Neutrophil (primary cell): ENCODE measurements at regions not wholly inside any gene's neighbourhood (a gene's known extent, or its start where the extent isn't known, plus 50 kb on each side); places are given as distances from the start of the nearest gene placed in this dataset.

Source experiments
- H3K27ac ChIP-seq: fragments of 200-600 bp; sonication (generic); 2 replicates; pipeline ENCODE4 v1.5.1; 2016; ENCODE audit warnings: mild to moderate bottlenecking, moderate library complexity
- H3K27me3 ChIP-seq: fragments of 200-600 bp; sonication (generic); 2 replicates; pipeline ENCODE4 v1.6.0; 2016; ENCODE audit warnings: mild to moderate bottlenecking
- H3K36me3 ChIP-seq: fragments of 200-600 bp; sonication (generic); 2 replicates; pipeline ENCODE4 v1.5.1; 2017
- H3K4me1 ChIP-seq, 2 experiments: fragments of 200-600 bp in 1 of 2; sonication (generic) in 1 of 2; 1 replicate in 1 of 2; 2 replicates in 1 of 2; pipeline versions ENCODE4 v1.5.1 to v1.6.1; 2013 to 2016; ENCODE audit warnings: low read depth in 1 of 2, low read length in 1 of 2, mild to moderate bottlenecking in 1 of 2, moderate library complexity in 1 of 2; ENCODE audit not compliant: control insufficient read depth in 1 of 2, insufficient read depth in 1 of 2
- H3K4me3 ChIP-seq, 2 experiments: fragments of 200-600 bp in 1 of 2; sonication (generic) in 1 of 2; 1 replicate in 1 of 2; 2 replicates in 1 of 2; pipeline ENCODE4 v1.5.1; 2013 to 2016; ENCODE audit warnings: low read depth in 1 of 2, low read length in 1 of 2, mild to moderate bottlenecking in 1 of 2, moderate library complexity in 1 of 2
- H3K9me3 ChIP-seq: fragments of 200-600 bp; sonication (generic); 2 replicates; pipeline ENCODE4 v1.5.1; 2016
- CTCF ChIP-seq: fragments of 200-600 bp; sonication (generic); IDR thresholded peaks from 2 replicates; pipeline ENCODE4 v1.5.1; 2016; ENCODE audit warnings: antibody characterized with exemption

GRCh38 chr6:21325201-21325856, 268.2 kb upstream of the SOX4 start:
- H3K36me3 ChIP-seq: no peaks in the 10 kb centered on the region
- H3K27ac ChIP-seq: no peak overlapping the region
- H3K4me3 ChIP-seq: no peak overlapping the region
- H3K4me1 ChIP-seq: no peaks in the 10 kb centered on the region
- no peaks in the 10 kb centered on the region for H3K9me3 ChIP-seq
- H3K27me3 ChIP-seq: no peaks in the 10 kb centered on the region
- TF ChIP-seq CTCF: no peak

GRCh38 chr6:21327326-21328112, 266.0 kb upstream of the SOX4 start:
- no peak for TF ChIP-seq CTCF
- H3K4me1 ChIP-seq: no peaks in the 10 kb centered on the region
- no peaks in the 10 kb centered on the region for H3K27me3 ChIP-seq

GRCh38 chr6:21331235-21331634, 262.3 kb upstream of the SOX4 start:
- Histone ChIP-seq H3K36me3 (no peaks in the 10 kb centered on the region), H3K27me3 (no peaks in the 10 kb centered on the region), H3K4me3 (no peak overlapping the region), H3K4me1 (no peaks in the 10 kb centered on the region), H3K9me3 (no peaks in the 10 kb centered on the region), H3K27ac (no peak overlapping the region)
- TF ChIP-seq CTCF: no peak

More at GRCh38 chr6:21327326-21328112, 266.0 kb upstream of the SOX4 start:
- Histone ChIP-seq H3K4me3 (no peak overlapping the region), H3K9me3 (no peaks in the 10 kb centered on the region), H3K36me3 (no peaks in the 10 kb centered on the region), H3K27ac (no peak overlapping the region)

GRCh38 chr6:21332077-21332476, 261.5 kb upstream of the SOX4 start:
- Histone ChIP-seq H3K27ac (no peak overlapping the region), H3K9me3 (no peaks in the 10 kb centered on the region), H3K27me3 (no peaks in the 10 kb centered on the region), H3K36me3 (no peaks in the 10 kb centered on the region), H3K4me3 (no peak overlapping the region), H3K4me1 (no peaks in the 10 kb centered on the region)
- TF ChIP-seq CTCF: no peak

GRCh38 chr6:21332660-21333059, 260.9 kb upstream of the SOX4 start:
- Histone ChIP-seq H3K9me3 (no peaks in the 10 kb centered on the region), H3K4me1 (no peaks in the 10 kb centered on the region), H3K27me3 (no peaks in the 10 kb centered on the region), H3K27ac (no peak overlapping the region), H3K36me3 (no peaks in the 10 kb centered on the region), H3K4me3 (no peak overlapping the region)
- no peak for TF ChIP-seq CTCF
